GM18519 (cell line): ENCODE measurements at regions not wholly inside any gene's neighbourhood (a gene's known extent, or its start where the extent isn't known, plus 50 kb on each side); places are given as distances from the start of the nearest gene placed in this dataset.

Source experiments
- ATAC-seq: cut with Tn5 transposase; IDR thresholded peaks from one replicate; pipeline ENCODE4 v1.9.1; 2021; ENCODE audit warnings: mild to moderate bottlenecking, moderate library complexity; ENCODE audit not compliant: unreplicated experiment, low FRiP score

- no peak for ATAC-seq
Measured at GRCh38 chr10:16341637-16342036, 95.2 kb upstream of the PTER start.

GRCh38 chr10:16348891-16349290, 87.9 kb upstream of the PTER start:
- ATAC-seq, result no peak

DNA sequence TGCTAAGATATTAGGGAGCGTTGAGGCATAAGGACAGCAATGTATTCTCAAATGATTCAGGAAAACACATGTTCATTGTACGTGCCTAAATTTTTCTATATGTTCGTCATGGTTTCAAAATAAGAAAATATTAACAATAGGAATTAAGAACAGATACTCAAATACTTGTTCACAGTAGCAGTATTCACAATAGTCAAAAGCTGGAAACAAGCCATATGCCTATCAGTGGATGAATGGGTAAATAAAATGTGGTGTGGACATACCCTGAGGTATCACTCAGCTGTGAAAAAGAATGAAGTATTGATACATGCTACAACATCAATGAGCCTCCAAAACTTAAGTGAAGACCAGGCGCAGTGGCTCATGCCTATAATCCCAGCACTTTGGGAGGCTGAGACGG, 84.7 kb upstream of the PTER start:
- no peak for ATAC-seq

- ATAC-seq, result no peak
Measured at GRCh38 chr10:16360001-16360400, 76.8 kb upstream of the PTER start.

- no peak for ATAC-seq
Measured at GRCh38 chr10:16360425-16360824, 76.4 kb upstream of the PTER start.

DNA sequence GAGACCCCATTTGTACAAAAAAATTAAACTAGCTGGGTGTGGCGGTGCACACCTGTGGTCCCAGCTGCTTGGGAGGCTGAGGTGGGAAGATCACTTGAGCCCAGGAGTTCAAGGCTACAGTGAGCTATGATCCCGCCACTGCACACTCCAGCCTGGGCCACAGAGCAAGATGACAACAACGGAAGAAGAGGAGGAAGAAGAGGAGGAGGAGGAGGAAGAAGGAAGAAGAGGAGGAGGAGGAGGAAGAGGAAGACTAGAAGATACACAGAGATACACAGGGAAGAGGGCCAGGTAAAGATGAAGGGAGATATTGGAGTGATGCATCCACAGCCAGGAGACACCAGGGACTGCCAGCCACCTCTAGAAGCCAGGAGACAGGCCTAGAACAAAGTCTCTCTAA, 75.7 kb upstream of the PTER start:
- ATAC-seq, result no peak

DNA sequence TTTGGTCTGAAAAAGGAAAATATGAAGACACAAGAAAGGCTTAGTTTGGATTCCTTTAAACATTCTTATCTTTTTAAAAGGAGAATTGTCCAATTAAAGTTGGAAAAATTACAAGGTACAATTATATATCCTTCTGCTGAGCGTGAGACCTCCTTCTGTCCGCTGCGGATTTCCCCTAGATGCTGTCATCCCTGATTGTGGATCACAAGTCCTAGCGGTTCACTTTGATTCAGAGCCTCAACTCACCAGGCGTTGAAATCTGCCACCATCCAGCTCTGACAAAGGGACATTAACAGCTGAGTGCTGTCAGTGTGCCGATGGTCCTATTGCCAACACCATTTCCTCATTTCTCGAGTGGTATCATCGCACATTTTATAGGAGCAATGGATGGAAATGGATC, 73.1 kb upstream of the PTER start:
- no peak for ATAC-seq

DNA sequence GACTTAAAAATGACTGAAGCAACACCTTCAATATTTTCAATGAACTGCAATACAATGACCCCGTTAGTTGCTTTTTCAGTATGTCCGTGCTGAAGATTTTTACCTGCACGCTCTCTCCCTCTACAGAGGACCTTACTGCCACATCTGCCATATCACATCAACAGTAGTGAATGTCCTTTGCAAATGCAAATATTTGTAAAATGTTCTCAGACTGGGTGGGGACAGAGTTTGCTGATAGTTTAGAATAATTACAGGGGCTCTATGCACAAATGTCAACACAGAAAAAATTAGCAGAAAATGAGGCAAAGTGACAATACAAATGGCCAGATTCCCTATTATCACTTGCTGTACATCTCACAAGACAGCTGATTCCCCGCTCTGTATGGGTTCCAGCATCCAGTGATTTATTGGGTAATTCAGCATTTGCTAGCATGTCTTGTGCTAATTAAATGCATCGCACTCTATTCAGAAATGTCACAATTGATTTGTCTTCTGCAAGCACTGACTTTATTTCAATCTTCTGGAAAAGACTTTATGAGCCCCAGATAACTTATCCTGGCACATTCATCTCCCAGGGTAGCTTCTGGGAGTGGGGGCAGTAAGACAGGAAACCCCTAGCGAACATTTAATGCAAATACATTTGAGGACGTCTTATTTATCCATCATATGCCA, 69.1 kb upstream of the PTER start:
- ATAC-seq, result no peak

DNA sequence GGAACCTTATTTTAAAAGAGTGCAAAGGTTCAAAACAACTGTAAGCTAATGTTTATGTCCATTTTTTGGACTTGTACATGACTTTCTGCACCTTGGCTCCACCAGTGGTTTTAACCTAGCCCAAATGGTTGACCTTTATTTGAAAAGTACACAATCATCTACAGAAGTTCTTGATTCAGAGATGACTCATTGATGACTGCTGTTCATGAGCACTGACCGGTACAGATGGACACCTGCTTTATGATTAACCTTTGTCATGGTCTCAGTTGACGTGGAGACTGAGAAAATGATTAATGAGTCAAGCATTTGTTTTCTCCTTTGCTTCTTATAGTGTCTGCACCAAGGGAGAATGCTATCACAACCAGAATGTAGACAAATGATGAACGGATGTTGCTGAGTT, 55.7 kb upstream of the PTER start:
- ATAC-seq, result no peak

GRCh38 chr10:16384021-16384420, 52.8 kb upstream of the PTER start:
- ATAC-seq, result no peak

DNA sequence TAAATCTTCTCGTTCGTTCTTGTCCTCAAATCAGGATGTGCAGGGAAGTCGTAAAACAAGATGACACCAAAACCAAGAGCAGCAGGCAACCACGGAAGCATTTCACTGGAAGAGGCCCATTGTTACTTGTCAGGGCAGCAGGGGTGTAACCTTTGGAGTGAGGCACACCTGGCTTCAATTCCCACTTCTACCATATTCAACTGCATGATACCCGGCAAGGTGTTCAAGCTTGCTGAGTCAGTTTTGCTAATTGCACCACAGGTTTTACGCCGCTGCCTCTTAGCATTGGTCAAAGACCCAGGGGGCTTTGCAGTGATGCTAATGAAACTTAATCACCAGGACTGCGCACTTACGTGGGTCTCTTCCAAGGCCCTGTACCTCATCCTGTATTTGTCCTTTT, 50.0 kb upstream of the PTER start:
- ATAC-seq, result no peak
